ENCODE measurements at regions not wholly inside any gene's neighbourhood (a gene's known extent, or its start where the extent isn't known, plus 50 kb on each side); places are given as distances from the start of the nearest gene placed in this dataset.

- 59 to 65% methylated on average over 3 of the region's 3 CpGs for WGBS, 2 donors
- intact Hi-C loops (cut with DNase I; ENCODE audit: low total_unique reads) = no loop called here
- DNase-seq (ENCODE audit: low spot score in 2 of 2) = no peak
- H3K4me3 ChIP-seq (ENCODE audit: low read depth, poor library complexity, severe bottlenecking) = no peak overlapping the region
- TF ChIP-seq POLR2A (IDR thresholded peaks at IDR 0.05) = no peak
- TF ChIP-seq CTCF (IDR thresholded peaks at IDR 0.05) = no peak
These were observed 76.8 kb upstream of the SIMC1 start for GRCh38 chr5:176161431-176161830.

GRCh38 chr5:176162198-176162597 is 76.0 kb upstream of the SIMC1 start:
- H3K4me3 ChIP-seq (ENCODE audit: low read depth, poor library complexity, severe bottlenecking) = no peak overlapping the region
- intact Hi-C loops (cut with DNase I; ENCODE audit: low total_unique reads) = no loop called here
- no peak for DNase-seq (ENCODE audit: low spot score in 2 of 2)
- WGBS, 2 donors = 70 to 77% methylated on average over 3 of the region's 3 CpGs
- no peak for TF ChIP-seq CTCF (IDR thresholded peaks at IDR 0.05)
- no peak for TF ChIP-seq POLR2A (IDR thresholded peaks at IDR 0.05)

GRCh38 chr5:176162888-176163287 is 75.3 kb upstream of the SIMC1 start:
- TF ChIP-seq CTCF (IDR thresholded peaks at IDR 0.05) (no peak), POLR2A (IDR thresholded peaks at IDR 0.05) (no peak)
- no peak for DNase-seq (ENCODE audit: low spot score in 2 of 2)
- 72 to 76% methylated on average over 4 of the region's 4 CpGs for WGBS, 2 donors
- intact Hi-C loops (cut with DNase I; ENCODE audit: low total_unique reads) = no loop called here
- no peak overlapping the region for H3K4me3 ChIP-seq (ENCODE audit: low read depth, poor library complexity, severe bottlenecking)

GRCh38 chr5:176166427-176166826 is 71.8 kb upstream of the SIMC1 start:
- WGBS, 2 donors = 80 to 84% methylated on average over 4 of the region's 4 CpGs
- intact Hi-C loops (cut with DNase I; ENCODE audit: low total_unique reads) = no loop called here
- TF ChIP-seq POLR2A (IDR thresholded peaks at IDR 0.05) (no peak), CTCF (IDR thresholded peaks at IDR 0.05) (no peak)
- no peak for DNase-seq (ENCODE audit: low spot score in 2 of 2)
- no peak overlapping the region for H3K4me3 ChIP-seq (ENCODE audit: low read depth, poor library complexity, severe bottlenecking)

- WGBS, 2 donors = 35 to 42% methylated on average over 6 of the region's 6 CpGs
- DNase-seq (ENCODE audit: low spot score in 2 of 2) = no peak
These were observed 70.4 kb upstream of the SIMC1 start for GRCh38 chr5:176167800-176168199.

More at GRCh38 chr5:176167800-176168199, 70.4 kb upstream of the SIMC1 start:
- TF ChIP-seq CTCF (IDR thresholded peaks at IDR 0.05) (no peak), POLR2A (IDR thresholded peaks at IDR 0.05) (no peak)
- no peak overlapping the region for H3K4me3 ChIP-seq (ENCODE audit: low read depth, poor library complexity, severe bottlenecking)
- intact Hi-C loops (cut with DNase I; ENCODE audit: low total_unique reads) = no loop called here

Data from lower leg skin (tissue), 4 donors.